Osteocyte (in vitro differentiated cells): ENCODE measurements at regions not wholly inside any gene's neighbourhood (a gene's known extent, or its start where the extent isn't known, plus 50 kb on each side); places are given as distances from the start of the nearest gene placed in this dataset.
"Not testable (repeated sequence)": the region's sequence is repeated elsewhere in the genome, so short reads cannot be mapped to it uniquely, and the experiment has no call there.

ENCODE experiments used
- DNase-seq: peaks from one replicate; pipeline ENCODE4 v3.0.0; 2021; ENCODE audit warnings: mixed read lengths; ENCODE audit not compliant: unreplicated experiment; ENCODE audit errors: extremely low spot score
- H3K27ac Mint-ChIP-seq: one replicate; pipeline ENCODE4 v1.8.0; 2021; ENCODE audit warnings: mild to moderate bottlenecking, mixed read lengths; ENCODE audit not compliant: unreplicated experiment
- H3K27me3 Mint-ChIP-seq: one replicate; pipeline ENCODE4 v1.8.0; 2021; ENCODE audit warnings: mixed read lengths; ENCODE audit not compliant: unreplicated experiment
- H3K36me3 Mint-ChIP-seq: one replicate; pipeline ENCODE4 v1.8.0; 2021; ENCODE audit warnings: mixed read lengths; ENCODE audit not compliant: unreplicated experiment
- H3K4me1 Mint-ChIP-seq: one replicate; pipeline ENCODE4 v1.8.0; 2021; ENCODE audit warnings: mixed read lengths; ENCODE audit not compliant: unreplicated experiment
- H3K4me3 Mint-ChIP-seq: one replicate; pipeline ENCODE4 v1.8.0; 2021; ENCODE audit warnings: mild to moderate bottlenecking, moderate library complexity, mixed read lengths; ENCODE audit not compliant: unreplicated experiment
- H3K9me3 Mint-ChIP-seq: one replicate; pipeline ENCODE4 v1.8.0; 2021; ENCODE audit warnings: mixed read lengths; ENCODE audit not compliant: unreplicated experiment
- CTCF ChIP-seq: fragments of 200-600 bp; sonication (generic); IDR thresholded peaks from 2 replicates; pipeline ENCODE4 v1.5.0; 2021; ENCODE audit warnings: antibody characterized with exemption, mild to moderate bottlenecking, moderate library complexity

GRCh38 chr16:5186381-5186903 is 88.8 kb upstream of the EEF2KMT start:
- Mint-ChIP-seq H3K4me1 (no peaks in the 10 kb centered on the region), H3K27ac (no peak overlapping the region), H3K4me3 (no peak overlapping the region), H3K9me3 (peaks cover 20% of the 10 kb centered on the region), H3K36me3 (no peaks in the 10 kb centered on the region), H3K27me3 (no peaks in the 10 kb centered on the region)
- DNase-seq: no peak
- TF ChIP-seq CTCF: no peak

DNA sequence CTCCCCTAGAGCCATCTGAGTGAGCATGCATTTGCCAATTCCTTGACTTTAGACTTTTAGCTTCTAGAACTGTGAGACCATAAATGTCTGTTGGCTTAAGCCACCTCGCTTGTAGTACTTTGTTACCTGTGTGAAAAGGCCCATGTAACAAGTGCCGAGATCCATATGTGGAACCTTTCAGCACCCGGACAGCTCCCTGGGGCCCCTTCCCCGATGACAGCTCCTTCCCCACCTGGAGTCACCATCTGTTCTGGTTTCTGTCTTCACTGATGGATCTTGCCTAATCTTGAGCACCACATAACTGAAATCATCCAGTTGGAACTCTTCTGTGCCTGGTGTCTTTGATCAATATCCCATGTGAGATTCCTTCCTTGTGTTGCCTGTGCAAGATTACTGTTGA is 78.9 kb upstream of the EEF2KMT start:
- no peak for TF ChIP-seq CTCF
- Mint-ChIP-seq H3K4me3 (no peak overlapping the region), H3K4me1 (no peaks in the 10 kb centered on the region), H3K27me3 (no peaks in the 10 kb centered on the region), H3K36me3 (no peaks in the 10 kb centered on the region), H3K27ac (no peak overlapping the region), H3K9me3 (peaks cover 38% of the 10 kb centered on the region)
- DNase-seq: no peak

GRCh38 chr16:5175266-5175665 is 77.7 kb upstream of the EEF2KMT start:
- H3K9me3 Mint-ChIP-seq: peaks cover 38% of the 10 kb centered on the region
- no peaks in the 10 kb centered on the region for H3K36me3 Mint-ChIP-seq
- H3K27ac Mint-ChIP-seq: no peak overlapping the region
- no peak for DNase-seq
- no peak overlapping the region for H3K4me3 Mint-ChIP-seq
- H3K27me3 Mint-ChIP-seq: no peaks in the 10 kb centered on the region
- no peaks in the 10 kb centered on the region for H3K4me1 Mint-ChIP-seq
- no peak for TF ChIP-seq CTCF

DNA sequence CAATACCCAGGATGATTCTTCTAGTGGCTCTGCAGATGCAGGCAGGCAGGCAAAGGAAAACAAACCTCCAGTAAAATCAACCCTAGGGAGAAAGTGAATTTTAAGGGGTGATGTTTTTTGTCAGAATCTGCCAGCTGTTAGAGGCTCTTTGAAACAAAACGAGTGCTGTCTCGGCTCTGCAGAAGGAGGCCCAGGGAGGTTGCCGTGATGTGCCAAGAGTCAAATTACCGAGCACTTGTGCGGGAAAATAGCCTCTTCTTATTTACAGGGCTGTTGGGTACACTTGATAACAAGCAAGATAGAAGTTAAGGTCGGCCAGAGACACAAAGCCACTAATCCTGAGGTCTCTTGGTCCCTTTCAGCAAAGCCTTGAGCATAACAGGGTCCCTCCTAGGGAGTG is 68.9 kb upstream of the EEF2KMT start:
- no peaks in the 10 kb centered on the region for H3K4me1 Mint-ChIP-seq
- no peak for DNase-seq
- no peaks in the 10 kb centered on the region for H3K27me3 Mint-ChIP-seq
- H3K27ac Mint-ChIP-seq: no peak overlapping the region
- peaks cover 9% of the 10 kb centered on the region for H3K9me3 Mint-ChIP-seq
- TF ChIP-seq CTCF: no peak
- H3K36me3 Mint-ChIP-seq: no peaks in the 10 kb centered on the region
- no peak overlapping the region for H3K4me3 Mint-ChIP-seq

DNA sequence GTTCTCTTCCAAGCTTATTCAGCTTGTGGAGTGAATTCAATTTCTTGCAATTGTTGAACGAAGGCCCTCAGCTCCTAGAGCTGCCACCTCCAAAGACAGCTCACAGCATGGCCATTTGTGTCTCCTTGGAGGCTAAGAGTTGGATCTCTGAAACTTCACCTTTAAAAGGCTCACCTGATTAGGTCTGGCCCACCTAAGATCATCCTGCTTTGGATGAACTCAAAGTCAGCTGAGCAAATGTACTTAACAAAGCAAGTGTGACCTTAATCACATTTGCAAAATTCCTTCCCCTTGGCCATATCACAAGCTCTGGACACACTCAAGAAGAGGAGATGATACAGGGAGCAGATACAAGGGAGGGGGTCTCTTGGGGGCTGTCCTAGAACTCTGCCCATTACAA is 67.8 kb upstream of the EEF2KMT start:
- H3K27ac Mint-ChIP-seq, H3K4me1 Mint-ChIP-seq, H3K36me3 Mint-ChIP-seq, DNase-seq, H3K9me3 Mint-ChIP-seq, H3K4me3 Mint-ChIP-seq, H3K27me3 Mint-ChIP-seq: not testable (repeated sequence)

DNA sequence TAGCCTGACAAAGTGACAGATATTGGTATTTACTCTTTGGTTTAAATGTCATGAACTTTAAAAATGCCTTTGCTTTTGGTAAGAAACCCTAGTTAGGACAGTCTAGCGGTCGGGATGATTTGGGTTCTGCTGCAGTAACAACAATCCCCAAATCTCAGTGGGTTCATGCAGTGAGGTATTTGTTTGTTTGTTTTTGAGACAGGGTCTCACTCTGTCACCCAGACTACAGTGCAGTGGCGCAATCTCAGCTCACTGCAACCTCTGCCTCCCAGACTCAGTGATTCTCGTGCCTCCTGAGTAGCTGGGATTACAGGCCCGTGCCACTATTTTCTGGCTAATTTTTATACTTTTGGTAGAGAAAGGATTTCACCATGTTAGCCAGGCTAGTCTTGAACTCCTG is 65.2 kb upstream of the EEF2KMT start:
- H3K27me3 Mint-ChIP-seq, H3K4me3 Mint-ChIP-seq, H3K9me3 Mint-ChIP-seq, H3K4me1 Mint-ChIP-seq, H3K36me3 Mint-ChIP-seq, DNase-seq, H3K27ac Mint-ChIP-seq: not testable (repeated sequence)

- not testable (repeated sequence) for H3K27ac Mint-ChIP-seq, H3K4me1 Mint-ChIP-seq, H3K36me3 Mint-ChIP-seq, H3K4me3 Mint-ChIP-seq, H3K27me3 Mint-ChIP-seq, DNase-seq, H3K9me3 Mint-ChIP-seq
Observed at GRCh38 chr16:5161888-5162287, 64.3 kb upstream of the EEF2KMT start.

DNA sequence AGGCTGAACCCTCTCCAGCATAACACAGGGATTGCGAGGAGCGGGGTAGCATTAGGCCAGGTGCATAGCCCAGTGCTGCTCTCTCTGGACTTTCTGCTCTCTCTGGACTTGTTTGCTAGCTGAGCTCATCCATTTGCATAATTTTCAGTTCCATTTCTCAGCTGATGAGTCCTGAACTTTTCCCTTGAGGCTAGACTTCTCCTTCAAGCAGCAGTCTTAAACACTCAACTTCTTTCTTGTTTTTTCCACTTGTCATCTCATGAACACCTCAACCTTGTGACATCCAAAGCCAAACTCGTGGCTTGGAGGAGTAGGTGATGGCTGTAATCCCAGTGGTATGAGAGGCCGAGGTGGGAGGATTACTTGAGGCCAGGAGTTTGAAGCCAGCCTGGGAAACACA is 62.4 kb upstream of the EEF2KMT start:
- H3K4me1 Mint-ChIP-seq, DNase-seq, H3K27ac Mint-ChIP-seq, H3K36me3 Mint-ChIP-seq, H3K9me3 Mint-ChIP-seq, H3K4me3 Mint-ChIP-seq, H3K27me3 Mint-ChIP-seq: not testable (repeated sequence)

- not testable (repeated sequence) for H3K9me3 Mint-ChIP-seq, H3K36me3 Mint-ChIP-seq, H3K27ac Mint-ChIP-seq, DNase-seq, H3K4me1 Mint-ChIP-seq, H3K27me3 Mint-ChIP-seq, H3K4me3 Mint-ChIP-seq
Observed at GRCh38 chr16:5159537-5159936, 61.9 kb upstream of the EEF2KMT start.
